IMR-90 (cell line): ENCODE measurements at regions not wholly inside any gene's neighbourhood (a gene's known extent, or its start where the extent isn't known, plus 50 kb on each side); places are given as distances from the start of the nearest gene placed in this dataset.

ENCODE experiments used
- ATAC-seq: fragments of 200-7000 bp; cut with Tn5 transposase; 2 replicates; pipeline ENCODE4 v1.9.1; 2020; ENCODE audit warnings: low read depth, mild to moderate bottlenecking, moderate library complexity
- BruUV-seq: library from RNA; stranded (reverse); fragments of 400-500 nt; replicated peaks from 2 replicates; lab custom pipeline; 2021; lab: Mats Ljungman, UMichigan
- CTCF ChIA-PET: fragments of 300-600 bp; formaldehyde crosslinking; extraction: SDS; loops from one replicate; lab custom pipeline; 2021; ENCODE audit warnings: antibody characterized with exemption; lab: Yijun Ruan, JAX
- POLR2A ChIA-PET: fragments of 300-600 bp; sonication (Branson Sonifier 250); formaldehyde crosslinking; loops from one replicate; lab custom pipeline; 2022; ENCODE audit warnings: antibody characterized with exemption; ENCODE audit not compliant: unreplicated experiment; lab: Charles Lee
- DNase-seq: peaks from one replicate; pipeline ENCODE4 v3.0.0; 2013
- H2AFZ ChIP-seq: replicated peaks from 2 replicates; pipeline ENCODE3; 2013; ENCODE audit warnings: low read length, mild to moderate bottlenecking; ENCODE audit not compliant: poor library complexity
- H2AK5ac ChIP-seq: 2 replicates; pipeline ENCODE4 v1.6.1; 2013; ENCODE audit warnings: low read depth, low read length, inconsistent platforms
- H2AK9ac ChIP-seq: replicated peaks from 2 replicates; pipeline ENCODE3; 2013; ENCODE audit warnings: mild to moderate bottlenecking, low read depth, low read length, moderate library complexity; ENCODE audit not compliant: poor library complexity
- H2BK120ac ChIP-seq: 2 replicates; pipeline ENCODE4 v1.6.1; 2013; ENCODE audit warnings: low read depth, low read length, inconsistent platforms
- H2BK15ac ChIP-seq: 3 replicates; pipeline ENCODE4 v1.6.1; 2013; ENCODE audit warnings: low read depth, low read length, inconsistent platforms
- H2BK20ac ChIP-seq: 2 replicates; pipeline ENCODE4 v1.6.1; 2013; ENCODE audit warnings: low read depth, mild to moderate bottlenecking, inconsistent platforms, low read length, moderate library complexity
- H2BK5ac ChIP-seq: 2 replicates; pipeline ENCODE4 v1.6.1; 2013; ENCODE audit warnings: mild to moderate bottlenecking, low read depth, low read length, inconsistent platforms; ENCODE audit not compliant: poor library complexity, severe bottlenecking
- H3K14ac ChIP-seq: replicated peaks from 2 replicates; pipeline ENCODE4 v1.6.1; 2013; ENCODE audit warnings: low read depth, low read length, inconsistent platforms
- H3K18ac ChIP-seq: 2 replicates; pipeline ENCODE4 v1.6.1; 2013; ENCODE audit warnings: low read depth, low read length, control low read depth
- H3K23ac ChIP-seq: 2 replicates; pipeline ENCODE4 v1.6.1; 2013; ENCODE audit warnings: low read depth, low read length, inconsistent platforms
- H3K27ac ChIP-seq: 2 replicates; pipeline ENCODE4 v1.5.1; 2013; ENCODE audit warnings: mild to moderate bottlenecking, control low read depth, low read length; ENCODE audit not compliant: insufficient read depth
- H3K27me3 ChIP-seq: 2 replicates; pipeline ENCODE4 v1.6.1; 2013; ENCODE audit warnings: low read length; ENCODE audit not compliant: control insufficient read depth, insufficient read depth
- H3K36me3 ChIP-seq: 2 replicates; pipeline ENCODE4 v1.6.1; 2013; ENCODE audit warnings: low read length, mixed read lengths; ENCODE audit not compliant: control insufficient read depth, insufficient read depth
- H3K4ac ChIP-seq: 2 replicates; pipeline ENCODE4 v1.6.1; 2013; ENCODE audit warnings: low read depth, low read length, inconsistent platforms
- H3K4me1 ChIP-seq: 2 replicates; pipeline ENCODE4 v1.6.1; 2013; ENCODE audit warnings: low read length, mixed read lengths; ENCODE audit not compliant: control insufficient read depth, insufficient read depth
- H3K4me2 ChIP-seq: 2 replicates; pipeline ENCODE4 v1.6.1; 2013; ENCODE audit warnings: low read depth, mild to moderate bottlenecking, control low read depth, low read length, moderate library complexity
- H3K4me3 ChIP-seq: 2 replicates; pipeline ENCODE4 v1.5.1; 2013; ENCODE audit warnings: low read depth, mild to moderate bottlenecking, control low read depth, low read length, moderate library complexity; ENCODE audit not compliant: insufficient read depth
- H3K56ac ChIP-seq: 2 replicates; pipeline ENCODE4 v1.6.1; 2013; ENCODE audit warnings: low read length, inconsistent platforms; ENCODE audit not compliant: insufficient read depth; ENCODE audit errors: extremely low read depth
- H3K79me1 ChIP-seq, 2 experiments: 2 replicates each; pipeline ENCODE4 v1.6.1; 2013; ENCODE audit warnings: low read length in 2 of 2, inconsistent platforms in 1 of 2, low read depth in 1 of 2
- H3K9ac ChIP-seq: 2 replicates; pipeline ENCODE4 v1.6.1; 2013; ENCODE audit warnings: low read depth, low read length, control low read depth
- H3K9me1 ChIP-seq: 2 replicates; pipeline ENCODE4 v1.6.1; 2013; ENCODE audit warnings: low read length, inconsistent platforms; ENCODE audit not compliant: insufficient read depth
- H3K9me3 ChIP-seq: 2 replicates; pipeline ENCODE4 v1.6.1; 2013; ENCODE audit warnings: low read length; ENCODE audit not compliant: control insufficient read depth, insufficient read depth
- H4K20me1 ChIP-seq: 2 replicates; pipeline ENCODE4 v1.6.1; 2013; ENCODE audit warnings: low read length, inconsistent platforms; ENCODE audit not compliant: insufficient read depth
- H4K5ac ChIP-seq: 2 replicates; pipeline ENCODE4 v1.6.1; 2013; ENCODE audit warnings: mild to moderate bottlenecking, low read depth, low read length, control low read depth
- H4K8ac ChIP-seq, 2 experiments: 2 replicates each; pipeline ENCODE4 v1.6.1; 2013; ENCODE audit warnings: low read depth in 2 of 2, low read length in 2 of 2, control low read depth in 1 of 2, inconsistent platforms in 1 of 2
- H4K91ac ChIP-seq: 2 replicates; pipeline ENCODE4 v1.6.1; 2013; ENCODE audit warnings: low read depth, low read length, inconsistent platforms; ENCODE audit not compliant: insufficient read depth
- BHLHE40 ChIP-seq: fragments of 150-350 bp; IDR thresholded peaks from 2 replicates; pipeline ENCODE4 v1.6.1; 2016; ENCODE audit warnings: mild to moderate bottlenecking, low read depth, low read length
- ELK1 ChIP-seq: fragments of 150-350 bp; IDR thresholded peaks from 2 replicates; pipeline ENCODE4 v1.6.1; 2016; ENCODE audit warnings: low read depth, mild to moderate bottlenecking, low read length, moderate library complexity, borderline replicate concordance
- MXI1 ChIP-seq: IDR thresholded peaks from 2 replicates; pipeline ENCODE4 v1.6.1; 2012; ENCODE audit warnings: low read depth, mild to moderate bottlenecking, low read length, moderate library complexity, borderline replicate concordance
- NFE2L2 ChIP-seq: fragments of 150-350 bp; IDR thresholded peaks from 2 replicates; pipeline ENCODE4 v1.6.1; 2016; ENCODE audit warnings: low read depth, mild to moderate bottlenecking, low read length
- RCOR1 ChIP-seq: IDR thresholded peaks from 2 replicates; pipeline ENCODE4 v1.6.1; 2012; ENCODE audit warnings: mild to moderate bottlenecking, low read length, improper control_type of control experiment; ENCODE audit not compliant: insufficient replicate concordance
- RFX5 ChIP-seq: IDR thresholded peaks from 2 replicates; pipeline ENCODE4 v1.8.0; 2012; ENCODE audit warnings: low read depth, mild to moderate bottlenecking, low read length, moderate library complexity
- WGBS, 2 experiments: methylation state at CpG; one replicate each; pipeline versions ENCODE4 v1.1.5 to v1.1.7; 2013; ENCODE audit warnings: missing lambda C conversion rate in 2 of 2; ENCODE audit not compliant: insufficient read length in 1 of 2; ENCODE audit errors: extremely low coverage in 2 of 2; 5-methylcytosine and 5-hydroxymethylcytosine counted together
- dilution Hi-C: fragments of 300-500 bp; cut with HindIII; formaldehyde crosslinking; loops from one replicate; pipeline ENCODE4 v1.14.3; 2018; ENCODE audit warnings: low sequenced_read_pairs; ENCODE audit not compliant: unreplicated experiment
- in situ Hi-C: fragments of 300-500 bp; cut with MboI; formaldehyde crosslinking; loops from 3 replicates; pipeline ENCODE4 v1.14.3; 2019; ENCODE audit warnings: low sequenced_read_pairs, inconsistent platforms, mixed read lengths
- intact Hi-C: fragments of 100-400 bp; cut with micrococcal nuclease; formaldehyde crosslinking; loops from 2 replicates; pipeline ENCODE4 v1.10.0; 2022
- TF ChIP-seq, protein P1 (sequence below): conservative IDR thresholded peaks from 2 replicates; pipeline ENCODE4 v1.5.1; 2012; ENCODE audit warnings: mild to moderate bottlenecking, low read depth, low read length, improper control_type of control experiment

- Histone ChIP-seq H3K27me3 (no peaks in the 10 kb centered on the region), H3K9me3 (no peaks in the 10 kb centered on the region), H3K4me1 (peaks cover 32% of the 10 kb centered on the region), H2BK20ac (no peak overlapping the region), H3K56ac (no peak overlapping the region), H2AK5ac (no peak overlapping the region), H2AFZ (no peak overlapping the region), H4K5ac (no peak overlapping the region), H3K9me1 (peaks cover 36% of the 10 kb centered on the region), H3K14ac (no peak overlapping the region), H3K4me3 (no peak overlapping the region), H3K9ac (no peak overlapping the region), H3K36me3 (peaks cover 28% of the 10 kb centered on the region), H3K4ac (no peak overlapping the region), H4K8ac (no peak overlapping the region), H4K20me1 (peaks cover 87% of the 10 kb centered on the region), H2BK5ac (no peak overlapping the region), H3K4me2 (no peak overlapping the region), H3K23ac (no peak overlapping the region), H2BK15ac (no peak overlapping the region), H4K91ac (no peak overlapping the region), H3K27ac (no peak overlapping the region), H3K18ac (no peak overlapping the region), H3K79me1 (peaks cover 42 to 94% of the 10 kb centered on the region in 2 experiments), H2AK9ac (no peak overlapping the region), H2BK120ac (no peak overlapping the region)
- POLR2A ChIA-PET = interaction anchor here (0.6 kb wide), 1 partner anchor 1116 kb away, joined by 6 read pairs; no protein-coding TSS in a partner anchor
- DNase-seq = peak; percentile 56
- no TSS peak for BruUV-seq
- TF ChIP-seq ELK1 = no peak
- no peak for TF ChIP-seq RFX5
- TF ChIP-seq RCOR1 = no peak
- TF ChIP-seq NFE2L2 = no peak
- TF ChIP-seq, protein P1, sequence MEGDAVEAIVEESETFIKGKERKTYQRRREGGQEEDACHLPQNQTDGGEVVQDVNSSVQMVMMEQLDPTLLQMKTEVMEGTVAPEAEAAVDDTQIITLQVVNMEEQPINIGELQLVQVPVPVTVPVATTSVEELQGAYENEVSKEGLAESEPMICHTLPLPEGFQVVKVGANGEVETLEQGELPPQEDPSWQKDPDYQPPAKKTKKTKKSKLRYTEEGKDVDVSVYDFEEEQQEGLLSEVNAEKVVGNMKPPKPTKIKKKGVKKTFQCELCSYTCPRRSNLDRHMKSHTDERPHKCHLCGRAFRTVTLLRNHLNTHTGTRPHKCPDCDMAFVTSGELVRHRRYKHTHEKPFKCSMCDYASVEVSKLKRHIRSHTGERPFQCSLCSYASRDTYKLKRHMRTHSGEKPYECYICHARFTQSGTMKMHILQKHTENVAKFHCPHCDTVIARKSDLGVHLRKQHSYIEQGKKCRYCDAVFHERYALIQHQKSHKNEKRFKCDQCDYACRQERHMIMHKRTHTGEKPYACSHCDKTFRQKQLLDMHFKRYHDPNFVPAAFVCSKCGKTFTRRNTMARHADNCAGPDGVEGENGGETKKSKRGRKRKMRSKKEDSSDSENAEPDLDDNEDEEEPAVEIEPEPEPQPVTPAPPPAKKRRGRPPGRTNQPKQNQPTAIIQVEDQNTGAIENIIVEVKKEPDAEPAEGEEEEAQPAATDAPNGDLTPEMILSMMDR = no peak
- no peak for TF ChIP-seq BHLHE40
- TF ChIP-seq MXI1 = no peak
- 67% methylated on average over 1 of the region's 5 CpGs; no CpG with 5 or more reads in 1 of the 2 experiments for WGBS, 2 experiments
- CTCF ChIA-PET = no interaction called here
- intact Hi-C loops (no loop called here), dilution Hi-C loops (no loop called here), in situ Hi-C loops (loop anchor here (25.0 kb wide), 1 partner anchor 465 kb away; the partner anchor contains the start of gene INHBB)
- ATAC-seq = peak; percentile 59
Measured at GRCh38 chr2:120802158-120802557, 66.5 kb downstream of the GLI2 start.
